BLaER1 treated with 17β-estradiol and CSF1 and Interleukin-3, amounts not matched to agents 10 nM and 100 nM (cell line): ENCODE measurements at regions not wholly inside any gene's neighbourhood (a gene's known extent, or its start where the extent isn't known, plus 50 kb on each side); places are given as distances from the start of the nearest gene placed in this dataset.
"Not testable (repeated sequence)": the region's sequence is repeated elsewhere in the genome, so short reads cannot be mapped to it uniquely, and the experiment has no call there.

Experiments used
- H3K27ac ChIP-seq, 11 experiments: shearing (Covaris generic); formaldehyde crosslinking; 2 replicates each; pipeline ENCODE4 v1.8.1; 2022
- H3K27me3 ChIP-seq, 11 experiments: shearing (Covaris generic); formaldehyde crosslinking; 2 replicates each; pipeline ENCODE4 v1.8.1; 2022
- H3K36me3 ChIP-seq, 11 experiments: shearing (Covaris generic); formaldehyde crosslinking; 2 replicates each; pipeline ENCODE4 v1.8.1; 2022
- H3K4me1 ChIP-seq, 10 experiments: shearing (Covaris generic); formaldehyde crosslinking; 2 replicates each; pipeline ENCODE4 v1.8.1; 2022
- H3K4me2 ChIP-seq, 11 experiments: shearing (Covaris generic); formaldehyde crosslinking; 2 replicates each; pipeline ENCODE4 v1.8.1; 2022
- H3K4me3 ChIP-seq, 10 experiments: shearing (Covaris generic); formaldehyde crosslinking; 2 replicates each; pipeline ENCODE4 v1.8.1; 2022
- H3K9ac ChIP-seq, 11 experiments: shearing (Covaris generic); formaldehyde crosslinking; 2 replicates each; pipeline ENCODE4 v1.8.1; 2022
- H3K9me3 ChIP-seq, 11 experiments: shearing (Covaris generic); formaldehyde crosslinking; replicated peaks in 1 of 11; 2 replicates each; pipeline ENCODE4 v1.8.1; 2022
- H4K20me1 ChIP-seq, 11 experiments: shearing (Covaris generic); formaldehyde crosslinking; 2 replicates each; pipeline ENCODE4 v1.8.1; 2022
- Cebpa-rat ChIP-seq, 11 experiments: shearing (Covaris generic); IDR thresholded peaks; 2 replicates each; pipeline ENCODE4 v1.8.1; 2022

DNA sequence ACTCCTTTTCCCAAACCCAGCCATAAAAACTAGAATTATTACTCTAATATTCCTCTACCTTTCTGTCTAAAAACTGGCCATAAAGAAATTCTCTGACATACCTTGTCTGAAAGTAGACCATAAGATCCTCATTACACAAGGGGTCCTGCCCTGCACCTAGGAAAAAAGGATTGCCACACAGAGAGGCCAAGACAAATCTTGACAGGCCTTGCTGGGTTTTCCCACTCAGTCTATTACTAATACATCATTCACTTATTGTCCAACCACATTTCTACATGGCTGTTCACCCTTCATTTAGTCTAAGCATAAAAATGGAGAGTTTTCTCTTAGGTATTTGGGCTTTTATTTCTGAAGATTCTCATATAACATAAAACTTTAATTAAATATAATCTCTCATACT, 319.8 kb downstream of the PCDH20 start:
- no peak overlapping the region for H3K4me3 ChIP-seq
- H3K4me2 ChIP-seq, result no peak overlapping the region
- no peak overlapping the region for H3K27ac ChIP-seq
- H3K36me3 ChIP-seq, result no peaks in the 10 kb centered on the region
- no peaks in the 10 kb centered on the region for H3K27me3 ChIP-seq
- H3K9ac ChIP-seq, result no peak overlapping the region
- TF ChIP-seq Cebpa-rat (IDR thresholded peaks at IDR 0.05), result no peak
- H3K4me1 ChIP-seq, result no peaks in the 10 kb centered on the region
- no peaks in the 10 kb centered on the region for H4K20me1 ChIP-seq
- H3K9me3 ChIP-seq, result peaks cover 4 to 25% (median 21%) of the 10 kb centered on the region in 11 experiments; a peak in 17 of 22 replicates

DNA sequence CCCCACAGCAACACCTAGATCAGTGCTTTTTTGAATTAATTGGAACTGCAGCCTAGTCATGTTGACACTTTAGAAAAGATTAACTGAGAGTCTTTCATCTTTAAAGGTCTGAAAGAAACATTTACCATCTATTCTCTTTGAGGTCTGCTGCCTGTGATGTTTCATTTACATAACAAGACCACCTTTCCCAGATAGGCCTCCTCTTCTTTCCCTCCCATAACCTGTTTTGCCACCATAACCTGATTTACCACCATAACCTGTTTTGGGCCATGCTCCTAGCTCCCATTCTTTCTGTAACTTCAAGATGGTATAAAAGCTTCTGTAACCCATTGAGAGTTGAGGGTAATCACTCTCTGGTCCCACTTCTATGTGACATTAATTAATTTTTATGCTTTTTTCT, 320.8 kb downstream of the PCDH20 start:
- Histone ChIP-seq H3K36me3 (no peaks in the 10 kb centered on the region), H3K9me3 (peaks cover 4 to 18% (median 14%) of the 10 kb centered on the region in 11 experiments; a peak in 16 of 22 replicates), H3K4me3 (no peak overlapping the region), H3K9ac (no peak overlapping the region), H3K4me1 (no peaks in the 10 kb centered on the region), H4K20me1 (no peaks in the 10 kb centered on the region), H3K4me2 (no peak overlapping the region), H3K27me3 (no peaks in the 10 kb centered on the region), H3K27ac (no peak overlapping the region)
- TF ChIP-seq Cebpa-rat (IDR thresholded peaks at IDR 0.05), result no peak

DNA sequence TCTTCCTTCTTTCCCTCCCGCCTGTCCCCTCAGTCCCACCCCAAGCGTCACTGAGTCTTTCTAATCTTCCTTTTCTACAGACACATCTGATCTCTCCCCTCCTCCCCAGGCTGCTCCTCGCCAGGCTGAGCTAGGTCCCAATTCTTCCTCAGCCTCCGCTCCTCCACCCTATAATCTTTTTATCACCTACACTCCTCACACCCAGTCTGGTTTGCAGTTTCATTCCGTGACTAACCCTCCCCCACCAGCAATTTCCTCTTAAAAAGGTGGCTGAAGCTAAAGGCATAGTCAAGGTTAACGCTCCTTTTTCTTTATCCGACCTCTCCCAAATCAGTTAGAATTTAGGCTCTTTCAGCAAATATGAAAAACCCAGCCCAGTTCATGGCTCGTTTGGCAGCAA, 325.8 kb downstream of the PCDH20 start:
- not testable (repeated sequence) for H3K4me3 ChIP-seq, H3K36me3 ChIP-seq, H3K4me1 ChIP-seq, H3K9ac ChIP-seq, H4K20me1 ChIP-seq, H3K27me3 ChIP-seq, H3K9me3 ChIP-seq, H3K27ac ChIP-seq, H3K4me2 ChIP-seq

DNA sequence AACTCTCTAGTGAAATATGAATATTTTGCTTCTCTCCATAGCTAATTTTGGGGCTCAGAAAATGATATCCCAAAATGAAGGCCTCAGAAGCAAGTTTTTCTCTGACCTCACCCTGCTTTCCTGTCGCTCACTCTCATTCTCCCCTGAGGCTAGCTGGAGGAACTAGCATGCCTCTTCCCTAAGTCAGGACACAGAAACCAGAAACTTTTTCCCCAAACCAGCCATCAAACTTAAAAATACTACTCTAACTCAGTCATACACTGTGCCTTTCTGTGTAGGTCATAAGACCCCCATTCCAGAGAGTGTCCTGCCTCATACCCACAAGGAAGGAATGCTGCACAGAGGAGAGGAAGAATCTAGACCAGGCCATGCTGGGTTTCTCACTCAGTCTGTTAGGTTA, 329.6 kb downstream of the PCDH20 start:
- Histone ChIP-seq H3K27ac (no peak overlapping the region), H4K20me1 (no peaks in the 10 kb centered on the region), H3K9ac (no peak overlapping the region), H3K9me3 (no peaks in the 10 kb centered on the region), H3K4me2 (peak overlapping the region in 1 of 11 experiments; percentile 12; a peak in 1 of 22 replicates), H3K4me1 (peaks cover 0 to 13% (median 0%) of the 10 kb centered on the region in 10 experiments; a peak in 7 of 20 replicates), H3K27me3 (no peaks in the 10 kb centered on the region), H3K36me3 (no peaks in the 10 kb centered on the region), H3K4me3 (no peak overlapping the region)
- no peak for TF ChIP-seq Cebpa-rat (IDR thresholded peaks at IDR 0.05)

DNA sequence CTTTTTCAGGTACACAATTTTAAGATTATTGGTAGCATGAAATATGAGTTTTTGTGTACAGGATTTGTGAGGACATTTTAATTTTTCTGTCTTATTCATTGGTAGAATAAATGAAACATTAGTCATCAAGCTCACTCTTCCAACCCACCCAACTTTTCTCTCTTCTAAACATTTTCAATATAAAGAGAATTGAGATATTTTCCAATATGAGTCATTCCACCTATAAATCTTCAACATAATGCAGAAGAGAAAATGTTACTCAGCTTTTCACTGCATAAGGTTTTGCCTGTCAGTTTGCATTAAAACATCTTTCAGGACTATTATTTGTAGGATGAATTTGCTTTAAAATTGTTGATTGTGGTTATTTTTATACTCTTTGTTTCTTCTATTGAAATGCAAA, 330.7 kb downstream of the PCDH20 start:
- Histone ChIP-seq H3K27me3 (no peaks in the 10 kb centered on the region), H3K4me1 (peaks cover 0 to 13% (median 0%) of the 10 kb centered on the region in 10 experiments; a peak in 7 of 20 replicates), H3K9me3 (no peaks in the 10 kb centered on the region), H3K27ac (no peak overlapping the region), H4K20me1 (no peaks in the 10 kb centered on the region), H3K9ac (no peak overlapping the region), H3K4me2 (no peak overlapping the region), H3K4me3 (no peak overlapping the region), H3K36me3 (no peaks in the 10 kb centered on the region)
- no peak for TF ChIP-seq Cebpa-rat (IDR thresholded peaks at IDR 0.05)

DNA sequence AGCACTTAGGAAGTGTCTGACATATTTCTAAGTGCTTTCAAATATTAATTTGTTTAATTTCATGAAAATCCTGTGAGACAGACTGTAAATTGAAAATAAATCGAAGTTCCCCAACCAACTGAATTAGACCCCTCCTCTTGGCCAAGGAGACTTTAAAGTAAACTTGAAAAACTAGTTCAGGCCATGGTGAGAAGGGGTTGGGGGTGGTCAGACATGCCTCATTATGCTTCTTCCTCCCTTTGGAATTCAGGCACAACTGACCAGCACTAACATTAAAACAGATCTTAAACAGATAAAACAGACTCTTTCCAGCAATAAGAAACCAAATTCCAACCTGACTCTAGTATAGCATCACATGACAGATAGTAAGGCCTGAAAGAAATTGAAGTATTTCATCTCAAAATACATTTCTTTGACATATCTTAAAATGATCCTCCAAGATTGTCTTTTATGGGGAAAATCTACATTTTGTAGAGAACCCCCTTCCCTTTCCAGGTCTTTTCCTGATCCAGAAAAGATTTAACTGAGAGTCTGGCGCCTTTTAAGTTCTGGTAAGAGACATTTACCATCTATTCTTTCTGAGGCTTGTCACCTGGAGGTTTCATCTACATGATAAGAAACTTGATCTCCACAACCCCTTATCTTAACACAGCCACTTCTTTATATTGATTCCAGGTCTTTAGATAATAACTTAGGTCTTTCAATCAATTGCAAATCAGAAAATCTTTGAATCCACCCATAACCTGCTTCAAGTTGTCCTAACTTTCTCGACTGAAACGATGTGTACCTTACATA, 336.5 kb downstream of the PCDH20 start:
- Histone ChIP-seq H3K36me3 (no peaks in the 10 kb centered on the region), H3K4me2 (no peak overlapping the region), H4K20me1 (no peaks in the 10 kb centered on the region), H3K4me1 (peaks cover 0 to 4% (median 0%) of the 10 kb centered on the region in 10 experiments; a peak in 5 of 20 replicates), H3K4me3 (no peak overlapping the region), H3K27ac (no peak overlapping the region), H3K27me3 (no peaks in the 10 kb centered on the region), H3K9me3 (no peaks in the 10 kb centered on the region), H3K9ac (no peak overlapping the region)
- TF ChIP-seq Cebpa-rat (IDR thresholded peaks at IDR 0.05), result no peak

DNA sequence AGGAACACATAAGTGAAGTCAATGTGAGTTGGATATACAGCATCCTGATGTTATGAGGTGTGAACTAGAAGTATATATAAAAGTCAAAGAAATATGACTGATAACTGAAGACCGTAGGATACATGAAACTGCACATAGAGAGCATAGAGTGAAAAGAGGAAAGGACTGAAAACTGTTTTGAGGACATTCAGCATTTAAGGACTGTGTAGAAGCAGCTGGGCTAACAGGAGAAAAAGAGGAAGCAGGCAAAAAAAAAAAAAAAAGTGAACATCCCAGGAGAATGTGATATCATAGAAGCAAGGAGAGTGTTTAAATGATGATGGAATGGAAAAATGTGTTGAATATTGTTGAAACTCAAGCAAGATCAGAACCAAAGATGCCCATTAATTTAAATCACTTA, 363.5 kb downstream of the PCDH20 start:
- Histone ChIP-seq H3K27me3 (no peaks in the 10 kb centered on the region), H4K20me1 (no peaks in the 10 kb centered on the region), H3K4me2 (peak overlapping the region in 6 of 11 experiments; percentile 9 to 44 (median 16); a peak in 5 of 22 replicates), H3K36me3 (no peaks in the 10 kb centered on the region), H3K27ac (no peak overlapping the region), H3K9me3 (no peaks in the 10 kb centered on the region), H3K9ac (no peak overlapping the region), H3K4me3 (no peak overlapping the region), H3K4me1 (peaks cover 0 to 9% (median 2%) of the 10 kb centered on the region in 10 experiments; a peak in 7 of 20 replicates)
- TF ChIP-seq Cebpa-rat (IDR thresholded peaks at IDR 0.05), result no peak

DNA sequence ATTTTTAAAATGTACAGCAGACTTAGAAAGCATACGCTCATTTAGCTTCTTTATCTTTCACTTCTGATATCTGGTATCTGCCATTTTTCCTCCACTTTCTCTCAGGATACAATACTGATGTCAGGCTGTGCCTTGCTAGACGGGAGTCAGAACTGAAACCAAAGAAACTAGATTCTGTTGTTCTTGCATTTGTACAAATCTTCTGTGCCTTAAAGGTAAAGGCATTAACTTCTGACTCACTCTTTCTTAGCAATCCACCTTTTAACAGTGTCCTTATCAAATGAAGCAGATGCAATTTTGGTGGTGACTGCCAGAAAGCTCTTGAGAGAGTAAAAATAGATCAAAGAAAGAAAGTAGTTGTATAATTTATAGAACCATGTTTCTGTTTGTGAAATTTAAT, 370.4 kb downstream of the PCDH20 start:
- Histone ChIP-seq H3K36me3 (no peaks in the 10 kb centered on the region), H3K27me3 (no peaks in the 10 kb centered on the region), H3K4me1 (peaks cover 2 to 17% (median 13%) of the 10 kb centered on the region in 10 experiments), H3K4me2 (0 out of 22 replicates have a peak overlapping the region, but pooled peaks of 1 of the 11 experiments have one; percentile 19), H4K20me1 (no peaks in the 10 kb centered on the region), H3K9ac (no peak overlapping the region), H3K27ac (no peak overlapping the region), H3K9me3 (no peaks in the 10 kb centered on the region), H3K4me3 (no peak overlapping the region)
- no peak for TF ChIP-seq Cebpa-rat (IDR thresholded peaks at IDR 0.05)

DNA sequence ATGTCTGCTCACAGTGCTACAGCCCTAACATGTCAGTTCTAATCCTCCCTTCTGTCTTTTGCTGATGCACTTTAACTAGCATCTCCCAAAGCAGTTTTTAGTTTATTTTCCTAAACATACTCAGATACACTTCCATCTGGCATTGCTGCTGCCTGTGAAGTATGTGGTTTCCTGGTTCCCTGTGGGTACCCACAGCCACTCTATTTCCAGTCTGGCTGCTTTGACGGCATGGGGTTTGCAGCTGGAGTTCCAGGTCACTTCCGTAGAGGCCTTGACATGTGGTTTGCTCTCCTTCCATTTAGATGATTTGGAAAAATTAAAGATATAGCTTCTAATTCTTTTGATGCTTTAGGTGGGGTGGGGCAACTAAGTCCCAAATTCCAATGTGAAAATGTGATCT, 375.5 kb downstream of the PCDH20 start:
- H3K27me3 ChIP-seq, result no peaks in the 10 kb centered on the region
- 0 out of 22 replicates have a peak, but pooled peaks cover 0 to 4% (median 0%) of the 10 kb centered on the region in 11 experiments for H3K9me3 ChIP-seq
- no peak overlapping the region for H3K9ac ChIP-seq
- peak overlapping the region; percentile 19 to 76 (median 61); a peak in 21 of 22 replicates for H3K4me2 ChIP-seq
- H3K4me3 ChIP-seq, result no peak overlapping the region
- no peak for TF ChIP-seq Cebpa-rat (IDR thresholded peaks at IDR 0.05)
- peak overlapping the region in 6 of 11 experiments; percentile 1 to 48 (median 28); a peak in 8 of 22 replicates for H3K27ac ChIP-seq
- peaks cover 9 to 29% (median 19%) of the 10 kb centered on the region in 10 experiments for H3K4me1 ChIP-seq
- no peaks in the 10 kb centered on the region for H4K20me1 ChIP-seq
- no peaks in the 10 kb centered on the region for H3K36me3 ChIP-seq
